ENCODE measurements at regions not wholly inside any gene's neighbourhood (a gene's known extent, or its start where the extent isn't known, plus 50 kb on each side); places are given as distances from the start of the nearest gene placed in this dataset.

GRCh38 chr4:104969394-104970082, 177.1 kb upstream of the TET2 start:
- DNase-seq: no peak

- DNase-seq: no peak
Observed at GRCh38 chr4:104971462-104971861, 175.2 kb upstream of the TET2 start.

GRCh38 chr4:104973708-104974107, 173.0 kb upstream of the TET2 start:
- no peak for DNase-seq

- DNase-seq: no peak
Observed at GRCh38 chr4:104975617-104976016, 171.1 kb upstream of the TET2 start.

- no peak for DNase-seq
Observed at GRCh38 chr4:104976262-104976661, 170.4 kb upstream of the TET2 start.

GRCh38 chr4:104979083-104979760, 167.5 kb upstream of the TET2 start:
- no peak for DNase-seq

- DNase-seq: no peak
Observed at GRCh38 chr4:104983615-104984179, 163.0 kb upstream of the TET2 start.

- DNase-seq: no peak
Observed at GRCh38 chr4:104986306-104986705, 160.4 kb upstream of the TET2 start.

- DNase-seq: no peak
Observed at GRCh38 chr4:104989371-104989770, 157.3 kb upstream of the TET2 start.

- no peak for DNase-seq
Observed at GRCh38 chr4:105002278-105002677, 144.4 kb upstream of the TET2 start.

- DNase-seq: no peak
Observed at GRCh38 chr4:105014234-105014633, 132.4 kb upstream of the TET2 start.

- DNase-seq: no peak
Observed at GRCh38 chr4:105014635-105015034, 132.0 kb upstream of the TET2 start.

GRCh38 chr4:105015750-105016149, 130.9 kb upstream of the TET2 start:
- DNase-seq: no peak

- DNase-seq: no peak
Observed at GRCh38 chr4:105022811-105023667, 123.6 kb upstream of the TET2 start.

- no peak for DNase-seq
Observed at GRCh38 chr4:105023668-105024055, 123.0 kb upstream of the TET2 start.

- no peak for DNase-seq
Observed at GRCh38 chr4:105025263-105026017, 121.2 kb upstream of the TET2 start.

- no peak for DNase-seq
Observed at GRCh38 chr4:105036991-105037390, 109.7 kb upstream of the TET2 start.

GRCh38 chr4:105042451-105042850, 104.2 kb upstream of the TET2 start:
- no peak for DNase-seq

- no peak for DNase-seq
Observed at GRCh38 chr4:105050896-105051295, 95.8 kb upstream of the TET2 start.

- DNase-seq: no peak
Observed at GRCh38 chr4:105057370-105058105, 89.1 kb upstream of the TET2 start.

GRCh38 chr4:105058177-105058812, 88.4 kb upstream of the TET2 start:
- DNase-seq: no peak

Data from CD4-positive, alpha-beta T cell treated with Interleukin-1 beta for 1 hour (primary cell).